Activated CD4-positive, alpha-beta T cell treated with anti-CD3 and anti-CD28 coated beads for 24 hours (primary cell): ENCODE measurements at regions not wholly inside any gene's neighbourhood (a gene's known extent, or its start where the extent isn't known, plus 50 kb on each side); places are given as distances from the start of the nearest gene placed in this dataset.

ENCODE experiments used
- DNase-seq, 2 donors: peaks; one replicate each; pipeline ENCODE4 v3.0.0-alpha.2; 2020; ENCODE audit warnings: low read depth in 2 of 2

GRCh38 chr12:90029317-90029716 lies 320.7 kb upstream of the ATP2B1 start:
- no peak for DNase-seq

GRCh38 chr12:90028635-90029051 lies 320.0 kb upstream of the ATP2B1 start:
- no peak for DNase-seq

GRCh38 chr12:90027889-90028634 lies 319.4 kb upstream of the ATP2B1 start:
- DNase-seq, result no peak

GRCh38 chr12:90027041-90027440 lies 318.4 kb upstream of the ATP2B1 start:
- no peak for DNase-seq

- no peak for DNase-seq
These were observed 317.9 kb upstream of the ATP2B1 start for GRCh38 chr12:90026516-90026915.

- DNase-seq, result no peak
These were observed 315.6 kb upstream of the ATP2B1 start for GRCh38 chr12:90024262-90024661.

- DNase-seq, result no peak
These were observed 314.7 kb upstream of the ATP2B1 start for GRCh38 chr12:90023207-90023900.

GRCh38 chr12:90021795-90022440 lies 313.3 kb upstream of the ATP2B1 start:
- DNase-seq, result no peak

GRCh38 chr12:90020881-90021280 lies 312.2 kb upstream of the ATP2B1 start:
- no peak for DNase-seq

- no peak for DNase-seq
These were observed 311.8 kb upstream of the ATP2B1 start for GRCh38 chr12:90020436-90020835.

- no peak for DNase-seq
These were observed 311.4 kb upstream of the ATP2B1 start for GRCh38 chr12:90020014-90020413.

- no peak for DNase-seq
These were observed 308.7 kb upstream of the ATP2B1 start for GRCh38 chr12:90017316-90017715.

- no peak for DNase-seq
These were observed 306.6 kb upstream of the ATP2B1 start for GRCh38 chr12:90015228-90015627.

GRCh38 chr12:90013409-90013808 lies 304.8 kb upstream of the ATP2B1 start:
- no peak for DNase-seq

- no peak for DNase-seq
These were observed 301.5 kb upstream of the ATP2B1 start for GRCh38 chr12:90010089-90010488.

GRCh38 chr12:90008277-90008676 lies 299.6 kb upstream of the ATP2B1 start:
- DNase-seq, result no peak

- no peak for DNase-seq
These were observed 295.9 kb upstream of the ATP2B1 start for GRCh38 chr12:90004319-90005074.

GRCh38 chr12:90003688-90004087 lies 295.1 kb upstream of the ATP2B1 start:
- no peak for DNase-seq

- DNase-seq, result no peak
These were observed 292.1 kb upstream of the ATP2B1 start for GRCh38 chr12:90000721-90001120.

- no peak for DNase-seq
These were observed 291.3 kb upstream of the ATP2B1 start for GRCh38 chr12:89999699-90000505.

- DNase-seq, result no peak
These were observed 287.2 kb upstream of the ATP2B1 start for GRCh38 chr12:89995870-89996269.
